ENCODE measurements at regions not wholly inside any gene's neighbourhood (a gene's known extent, or its start where the extent isn't known, plus 50 kb on each side); places are given as distances from the start of the nearest gene placed in this dataset.

DNA sequence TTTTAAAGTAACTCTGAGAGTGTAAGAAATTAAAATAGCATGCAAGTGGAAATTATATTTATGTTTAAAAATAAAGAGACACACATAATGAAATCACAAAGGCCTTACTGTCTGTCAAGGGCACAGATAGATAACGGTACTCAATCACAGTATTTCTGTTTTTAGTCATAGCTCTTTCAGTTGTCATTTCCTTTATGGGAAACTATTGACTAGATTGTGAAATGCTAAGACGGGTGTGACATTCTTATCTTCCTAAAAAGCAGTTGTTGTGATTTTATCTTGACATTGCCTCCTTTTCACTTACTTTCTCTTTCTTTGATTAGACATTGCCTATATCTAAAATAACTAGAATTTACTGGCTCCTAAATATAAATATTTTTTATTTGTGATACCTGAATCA, 100.1 kb upstream of the PLSCR5 start:
- TF ChIP-seq, protein P1, sequence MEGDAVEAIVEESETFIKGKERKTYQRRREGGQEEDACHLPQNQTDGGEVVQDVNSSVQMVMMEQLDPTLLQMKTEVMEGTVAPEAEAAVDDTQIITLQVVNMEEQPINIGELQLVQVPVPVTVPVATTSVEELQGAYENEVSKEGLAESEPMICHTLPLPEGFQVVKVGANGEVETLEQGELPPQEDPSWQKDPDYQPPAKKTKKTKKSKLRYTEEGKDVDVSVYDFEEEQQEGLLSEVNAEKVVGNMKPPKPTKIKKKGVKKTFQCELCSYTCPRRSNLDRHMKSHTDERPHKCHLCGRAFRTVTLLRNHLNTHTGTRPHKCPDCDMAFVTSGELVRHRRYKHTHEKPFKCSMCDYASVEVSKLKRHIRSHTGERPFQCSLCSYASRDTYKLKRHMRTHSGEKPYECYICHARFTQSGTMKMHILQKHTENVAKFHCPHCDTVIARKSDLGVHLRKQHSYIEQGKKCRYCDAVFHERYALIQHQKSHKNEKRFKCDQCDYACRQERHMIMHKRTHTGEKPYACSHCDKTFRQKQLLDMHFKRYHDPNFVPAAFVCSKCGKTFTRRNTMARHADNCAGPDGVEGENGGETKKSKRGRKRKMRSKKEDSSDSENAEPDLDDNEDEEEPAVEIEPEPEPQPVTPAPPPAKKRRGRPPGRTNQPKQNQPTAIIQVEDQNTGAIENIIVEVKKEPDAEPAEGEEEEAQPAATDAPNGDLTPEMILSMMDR (IDR thresholded peaks at IDR 0.05), result no peak
- TF ChIP-seq POLR2A (IDR thresholded peaks at IDR 0.05), result no peak

All from Peyer's patch (tissue), 4 donors.